ENCODE measurements at regions not wholly inside any gene's neighbourhood (a gene's known extent, or its start where the extent isn't known, plus 50 kb on each side); places are given as distances from the start of the nearest gene placed in this dataset.

DNA sequence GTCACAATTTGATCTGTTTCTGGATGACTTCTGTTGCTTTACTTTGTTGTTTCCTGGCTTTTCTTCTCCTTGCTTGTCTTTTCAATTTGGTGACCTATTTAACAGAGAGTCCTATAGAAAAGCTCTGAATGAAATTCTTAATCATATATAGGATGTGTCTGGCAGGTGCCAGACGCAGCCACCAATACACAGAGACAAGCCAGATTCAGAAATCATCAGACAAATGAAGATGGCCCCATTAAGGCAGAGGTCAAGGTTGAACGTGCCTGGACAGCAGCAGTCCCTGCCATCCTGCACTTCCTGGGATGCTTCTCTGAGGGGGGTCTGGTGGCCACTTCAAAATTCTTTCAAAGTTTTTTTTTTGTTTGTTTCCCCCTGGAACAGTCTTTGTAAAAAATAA lies 846.7 kb upstream of the COBL start:
- TF ChIP-seq CTCF (IDR thresholded peaks at IDR 0.05; ENCODE audit: insufficient read depth, low read depth, low read length) = no peak
- TF ChIP-seq EZH2 (IDR thresholded peaks at IDR 0.05; ENCODE audit: insufficient read depth, low read length) = no peak

All from astrocyte (in vitro differentiated cells and primary cell).